ENCODE measurements at regions not wholly inside any gene's neighbourhood (a gene's known extent, or its start where the extent isn't known, plus 50 kb on each side); places are given as distances from the start of the nearest gene placed in this dataset.
"Not testable (repeated sequence)": the region's sequence is repeated elsewhere in the genome, so short reads cannot be mapped to it uniquely, and the experiment has no call there.

DNA sequence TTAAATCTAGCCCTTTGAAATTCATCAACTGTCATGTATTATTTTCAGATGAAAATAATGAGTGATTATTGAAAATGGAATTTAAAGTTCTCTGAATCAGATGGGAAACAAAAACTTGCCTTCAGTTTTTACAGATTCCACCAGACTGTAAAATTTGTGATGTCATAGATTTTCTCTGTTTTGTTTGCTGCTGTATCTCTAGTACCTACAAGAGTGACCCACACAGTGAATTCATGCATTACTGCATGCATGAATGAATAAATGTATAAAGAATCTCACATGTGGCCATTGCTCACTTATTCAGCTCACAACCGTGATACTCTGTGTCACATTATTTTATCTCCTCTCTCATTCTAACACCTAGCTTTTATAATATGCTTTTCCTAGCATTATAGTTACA lies 532.2 kb upstream of the AGA start:
- no peaks in the 10 kb centered on the region for H3K4me1 ChIP-seq (ENCODE audit: insufficient read depth, insufficient read length)
- DNase-seq (ENCODE audit: low read depth, low spot score) = no peak
- H3K36me3 ChIP-seq (ENCODE audit: insufficient read depth, insufficient read length, low read length) = no peaks in the 10 kb centered on the region
- H3K9ac ChIP-seq (ENCODE audit: insufficient read length, low read depth) = no peak overlapping the region
- no peaks in the 10 kb centered on the region for H3K9me3 ChIP-seq (ENCODE audit: insufficient read depth, low read length)
- no peaks in the 10 kb centered on the region for H3K27me3 ChIP-seq (ENCODE audit: insufficient read depth, insufficient read length)
- no peak overlapping the region for H3K4me3 ChIP-seq (ENCODE audit: insufficient read length, low read depth)
- TF ChIP-seq SUZ12 (IDR thresholded peaks at IDR 0.05; ENCODE audit: extremely low read depth, insufficient read depth, insufficient read length) = no peak
- TF ChIP-seq ZNF274 (IDR thresholded peaks at IDR 0.05; ENCODE audit: low read depth, low read length) = no peak
- TF ChIP-seq YY1 (IDR thresholded peaks at IDR 0.05; ENCODE audit: insufficient read depth, insufficient read length) = no peak

DNA sequence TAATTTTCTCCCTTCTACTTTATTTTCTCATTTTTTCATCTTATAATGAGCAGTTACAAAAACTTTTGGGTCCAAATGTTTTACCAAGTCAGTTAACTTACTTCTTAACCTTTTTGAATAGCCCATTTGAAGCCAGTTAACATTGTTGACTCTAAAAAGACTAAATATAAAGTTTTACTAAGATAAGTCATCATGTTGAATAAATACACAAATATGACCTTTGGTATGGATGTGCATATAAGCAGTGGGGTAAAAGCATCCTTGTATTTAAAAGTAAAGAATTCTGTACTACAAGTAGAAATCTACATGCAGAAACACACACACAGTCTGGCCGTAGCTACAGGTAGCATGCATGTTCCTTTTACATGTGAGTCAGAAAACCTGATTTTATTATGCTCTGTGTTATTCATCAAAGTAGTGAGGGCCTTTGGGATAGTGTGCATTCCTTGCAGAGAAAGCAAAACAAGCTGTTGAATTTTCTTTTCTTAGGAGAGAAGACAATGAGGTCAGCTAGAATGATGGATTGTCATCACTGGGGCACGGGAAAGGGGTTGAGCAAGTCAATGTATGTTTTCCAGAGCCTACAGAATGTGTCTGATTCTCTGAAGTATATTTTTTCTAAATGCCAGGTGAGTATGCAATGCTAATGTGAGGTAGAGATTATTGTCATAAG lies 533.2 kb upstream of the AGA start:
- no peaks in the 10 kb centered on the region for H3K27me3 ChIP-seq (ENCODE audit: insufficient read depth, insufficient read length)
- no peaks in the 10 kb centered on the region for H3K9me3 ChIP-seq (ENCODE audit: insufficient read depth, low read length)
- DNase-seq (ENCODE audit: low read depth, low spot score) = no peak
- H3K9ac ChIP-seq (ENCODE audit: insufficient read length, low read depth) = no peak overlapping the region
- no peaks in the 10 kb centered on the region for H3K36me3 ChIP-seq (ENCODE audit: insufficient read depth, insufficient read length, low read length)
- TF ChIP-seq ZNF274 (IDR thresholded peaks at IDR 0.05; ENCODE audit: low read depth, low read length) = no peak
- TF ChIP-seq SUZ12 (IDR thresholded peaks at IDR 0.05; ENCODE audit: extremely low read depth, insufficient read depth, insufficient read length) = no peak
- no peak for TF ChIP-seq YY1 (IDR thresholded peaks at IDR 0.05; ENCODE audit: insufficient read depth, insufficient read length)
- H3K4me3 ChIP-seq (ENCODE audit: insufficient read length, low read depth) = no peak overlapping the region
- no peaks in the 10 kb centered on the region for H3K4me1 ChIP-seq (ENCODE audit: insufficient read depth, insufficient read length)

DNA sequence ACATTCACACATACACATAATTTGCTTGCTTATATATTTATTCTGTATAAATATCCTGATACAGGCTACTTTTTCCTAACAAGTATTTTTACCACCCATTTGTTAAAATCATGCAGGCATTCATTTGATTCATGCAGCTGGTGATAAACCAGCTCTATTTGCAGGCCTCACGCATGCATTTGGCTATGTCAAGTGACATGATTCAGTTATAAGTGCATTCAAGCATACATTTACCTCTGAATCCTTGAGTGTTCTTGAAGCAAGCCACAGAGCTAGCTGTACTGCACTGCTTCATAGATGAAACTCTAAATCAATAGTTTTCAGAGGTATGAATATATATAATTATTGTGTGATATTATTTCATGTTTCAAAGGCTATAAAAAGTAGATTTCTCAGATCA lies 544.0 kb upstream of the AGA start:
- Histone ChIP-seq H3K9me3 (ENCODE audit: insufficient read depth, low read length) (no peaks in the 10 kb centered on the region), H3K27me3 (ENCODE audit: insufficient read depth, insufficient read length) (no peaks in the 10 kb centered on the region), H3K4me3 (ENCODE audit: insufficient read length, low read depth) (no peak overlapping the region), H3K9ac (ENCODE audit: insufficient read length, low read depth) (no peak overlapping the region), H3K36me3 (ENCODE audit: insufficient read depth, insufficient read length, low read length) (no peaks in the 10 kb centered on the region), H3K4me1 (ENCODE audit: insufficient read depth, insufficient read length) (no peaks in the 10 kb centered on the region)
- DNase-seq (ENCODE audit: low read depth, low spot score) = no peak
- TF ChIP-seq ZNF274 (IDR thresholded peaks at IDR 0.05; ENCODE audit: low read depth, low read length) (no peak), YY1 (IDR thresholded peaks at IDR 0.05; ENCODE audit: insufficient read depth, insufficient read length) (no peak), SUZ12 (IDR thresholded peaks at IDR 0.05; ENCODE audit: extremely low read depth, insufficient read depth, insufficient read length) (no peak)

DNA sequence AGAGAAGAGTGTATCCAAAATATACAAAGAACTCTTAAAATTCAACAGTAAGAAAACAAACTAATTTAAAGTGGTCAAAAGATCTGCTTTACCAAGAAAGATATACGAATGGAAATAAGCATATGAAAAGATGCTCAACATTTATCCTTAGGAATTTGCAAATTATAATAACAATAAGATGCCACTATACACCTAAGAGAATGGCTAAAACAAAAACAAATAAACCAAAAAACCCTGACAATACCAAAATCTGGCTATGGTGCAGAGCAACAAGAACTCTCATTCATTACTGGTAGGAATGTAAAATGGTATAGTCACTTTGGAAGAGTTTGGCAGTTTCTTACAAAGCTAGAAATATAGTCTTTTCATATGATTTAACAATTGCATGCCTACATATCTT lies 545.7 kb upstream of the AGA start:
- no peak for DNase-seq (ENCODE audit: low read depth, low spot score)
- no peak overlapping the region for H3K4me3 ChIP-seq (ENCODE audit: insufficient read length, low read depth)

DNA sequence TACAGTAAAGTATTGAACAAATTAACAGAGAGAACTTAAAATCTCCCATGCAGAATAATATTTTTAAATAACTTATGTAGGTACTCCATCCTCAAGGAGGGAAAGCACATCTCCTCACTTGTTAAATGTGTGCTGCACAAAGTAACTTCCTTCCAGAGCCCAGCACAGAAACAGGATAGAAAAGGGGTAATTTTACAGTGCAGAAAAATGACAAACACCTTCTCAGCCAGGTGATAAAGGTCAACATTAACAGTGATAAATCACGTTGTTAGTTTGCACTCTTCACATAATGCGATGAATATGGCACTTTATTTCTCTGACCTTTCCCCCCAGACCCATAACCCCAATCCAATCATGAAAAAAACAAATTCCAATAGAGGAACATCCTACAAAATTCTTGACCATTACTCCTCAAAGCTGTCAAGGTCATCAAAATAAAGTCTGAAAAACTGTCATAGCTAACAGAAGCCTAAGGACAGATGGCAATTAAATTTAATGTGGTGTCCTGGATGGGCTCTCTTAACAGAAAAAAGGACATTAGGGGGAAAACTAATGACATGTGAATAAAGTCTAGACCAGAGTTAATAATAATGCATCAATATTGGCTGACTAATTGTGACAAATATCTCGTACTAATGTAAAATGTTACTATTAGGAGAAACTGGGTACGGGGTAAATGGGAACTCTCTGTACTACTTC lies 547.4 kb upstream of the AGA start:
- TF ChIP-seq SUZ12 (IDR thresholded peaks at IDR 0.05; ENCODE audit: extremely low read depth, insufficient read depth, insufficient read length) = no peak
- no peak for TF ChIP-seq ZNF274 (IDR thresholded peaks at IDR 0.05; ENCODE audit: low read depth, low read length)
- no peak for TF ChIP-seq YY1 (IDR thresholded peaks at IDR 0.05; ENCODE audit: insufficient read depth, insufficient read length)
- Histone ChIP-seq H3K4me3 (ENCODE audit: insufficient read length, low read depth) (no peak overlapping the region), H3K4me1 (ENCODE audit: insufficient read depth, insufficient read length) (no peaks in the 10 kb centered on the region), H3K27me3 (ENCODE audit: insufficient read depth, insufficient read length) (no peaks in the 10 kb centered on the region), H3K36me3 (ENCODE audit: insufficient read depth, insufficient read length, low read length) (no peaks in the 10 kb centered on the region), H3K9ac (ENCODE audit: insufficient read length, low read depth) (no peak overlapping the region), H3K9me3 (ENCODE audit: insufficient read depth, low read length) (no peaks in the 10 kb centered on the region)
- DNase-seq (ENCODE audit: low read depth, low spot score) = no peak

More for the DNA sequence above, 545.7 kb upstream of the AGA start:
- H3K9me3 ChIP-seq (ENCODE audit: insufficient read depth, low read length) = no peaks in the 10 kb centered on the region
- H3K9ac ChIP-seq (ENCODE audit: insufficient read length, low read depth) = no peak overlapping the region
- no peaks in the 10 kb centered on the region for H3K27me3 ChIP-seq (ENCODE audit: insufficient read depth, insufficient read length)
- no peaks in the 10 kb centered on the region for H3K36me3 ChIP-seq (ENCODE audit: insufficient read depth, insufficient read length, low read length)
- TF ChIP-seq YY1 (IDR thresholded peaks at IDR 0.05; ENCODE audit: insufficient read depth, insufficient read length) = no peak
- TF ChIP-seq ZNF274 (IDR thresholded peaks at IDR 0.05; ENCODE audit: low read depth, low read length) = no peak
- no peak for TF ChIP-seq SUZ12 (IDR thresholded peaks at IDR 0.05; ENCODE audit: extremely low read depth, insufficient read depth, insufficient read length)
- no peaks in the 10 kb centered on the region for H3K4me1 ChIP-seq (ENCODE audit: insufficient read depth, insufficient read length)

DNA sequence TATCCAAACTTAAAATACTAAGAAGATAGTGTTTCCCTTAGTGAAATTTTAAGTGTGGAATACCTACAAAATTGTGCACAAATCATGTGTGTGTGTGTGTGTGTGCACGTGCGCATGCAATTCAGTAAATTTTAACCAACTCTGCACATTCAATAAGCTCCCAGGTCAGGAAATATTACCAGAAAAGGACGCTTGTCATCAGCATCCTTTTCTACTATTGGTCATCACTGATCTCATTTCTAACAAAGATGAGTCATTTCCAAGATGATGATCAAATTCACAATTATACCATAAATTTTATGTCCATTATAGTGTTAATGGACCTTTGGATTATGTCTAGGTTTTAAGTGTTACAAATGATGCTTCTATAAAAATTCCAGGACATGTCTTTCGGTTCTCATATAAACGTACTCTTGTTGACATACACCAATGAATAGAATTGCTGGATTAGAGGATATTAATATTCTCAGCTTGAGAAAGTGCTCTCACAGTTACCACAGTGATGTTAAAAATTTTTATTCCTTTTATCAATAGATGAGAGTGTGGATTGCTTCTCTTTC lies 560.9 kb upstream of the AGA start:
- Histone ChIP-seq H3K9me3 (ENCODE audit: insufficient read depth, low read length) (no peaks in the 10 kb centered on the region), H3K9ac (ENCODE audit: insufficient read length, low read depth) (no peak overlapping the region), H3K4me3 (ENCODE audit: insufficient read length, low read depth) (no peak overlapping the region), H3K36me3 (ENCODE audit: insufficient read depth, insufficient read length, low read length) (no peaks in the 10 kb centered on the region), H3K27me3 (ENCODE audit: insufficient read depth, insufficient read length) (no peaks in the 10 kb centered on the region), H3K4me1 (ENCODE audit: insufficient read depth, insufficient read length) (no peaks in the 10 kb centered on the region)
- TF ChIP-seq YY1 (IDR thresholded peaks at IDR 0.05; ENCODE audit: insufficient read depth, insufficient read length) (no peak), ZNF274 (IDR thresholded peaks at IDR 0.05; ENCODE audit: low read depth, low read length) (no peak)
- no peak for DNase-seq (ENCODE audit: low read depth, low spot score)

DNA sequence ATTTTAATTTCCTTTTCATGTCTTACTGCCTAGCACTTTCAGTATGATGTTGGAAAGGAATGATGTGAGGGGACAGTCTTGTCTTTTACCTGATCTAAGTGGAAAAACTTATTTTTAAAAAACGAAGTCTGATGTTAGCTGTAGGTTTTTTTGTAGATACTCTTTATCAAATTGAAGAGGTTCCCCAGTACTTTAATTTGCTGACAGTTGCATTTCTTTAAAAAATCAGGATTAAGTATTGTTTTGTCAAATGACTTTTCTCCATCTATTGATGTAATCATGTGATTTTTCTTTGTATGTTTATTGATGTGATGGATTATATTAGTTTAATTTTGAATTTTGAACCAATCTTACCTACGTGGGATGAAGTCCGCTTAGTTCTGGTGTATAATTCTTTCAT lies 568.4 kb upstream of the AGA start:
- no peak for DNase-seq (ENCODE audit: low read depth, low spot score)
- Histone ChIP-seq H3K4me1 (ENCODE audit: insufficient read depth, insufficient read length) (no peaks in the 10 kb centered on the region), H3K9me3 (ENCODE audit: insufficient read depth, low read length) (no peaks in the 10 kb centered on the region), H3K9ac (ENCODE audit: insufficient read length, low read depth) (no peak overlapping the region), H3K36me3 (ENCODE audit: insufficient read depth, insufficient read length, low read length) (no peaks in the 10 kb centered on the region), H3K4me3 (ENCODE audit: insufficient read length, low read depth) (no peak overlapping the region), H3K27me3 (ENCODE audit: insufficient read depth, insufficient read length) (no peaks in the 10 kb centered on the region)
- no peak for TF ChIP-seq ZNF274 (IDR thresholded peaks at IDR 0.05; ENCODE audit: low read depth, low read length)
- TF ChIP-seq SUZ12 (IDR thresholded peaks at IDR 0.05; ENCODE audit: extremely low read depth, insufficient read depth, insufficient read length) = no peak
- no peak for TF ChIP-seq YY1 (IDR thresholded peaks at IDR 0.05; ENCODE audit: insufficient read depth, insufficient read length)

DNA sequence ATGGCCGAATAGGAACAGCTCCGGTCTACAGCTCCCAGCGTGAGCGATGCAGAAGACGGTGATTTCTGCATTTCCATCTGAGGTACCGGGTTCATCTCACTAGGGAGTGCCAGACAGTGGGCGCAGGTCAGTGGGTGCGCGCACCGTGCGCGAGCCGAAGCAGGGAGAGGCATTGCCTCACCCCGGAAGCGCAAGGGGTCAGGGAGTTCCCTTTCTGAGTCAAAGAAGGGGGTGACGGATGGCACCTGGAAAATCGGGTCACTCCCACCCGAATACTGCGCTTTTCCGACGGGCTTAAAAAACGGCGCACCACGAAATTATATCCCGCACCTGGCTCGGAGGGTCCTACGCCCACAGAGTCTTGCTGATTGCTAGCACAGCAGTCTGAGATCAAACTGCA lies 572.8 kb upstream of the AGA start:
- not testable (repeated sequence) for H3K4me3 ChIP-seq (ENCODE audit: insufficient read length, low read depth); H3K36me3 ChIP-seq (ENCODE audit: insufficient read depth, insufficient read length, low read length); DNase-seq (ENCODE audit: low read depth, low spot score); H3K9ac ChIP-seq (ENCODE audit: insufficient read length, low read depth); H3K4me1 ChIP-seq (ENCODE audit: insufficient read depth, insufficient read length); H3K9me3 ChIP-seq (ENCODE audit: insufficient read depth, low read length); H3K27me3 ChIP-seq (ENCODE audit: insufficient read depth, insufficient read length)

Data from NT2/D1 (cell line).